GM11168 (cell line): ENCODE measurements at regions not wholly inside any gene's neighbourhood (a gene's known extent, or its start where the extent isn't known, plus 50 kb on each side); places are given as distances from the start of the nearest gene placed in this dataset.

ENCODE experiments used
- in situ Hi-C: fragments of 300-500 bp; cut with MboI; formaldehyde crosslinking; loops from one replicate; pipeline ENCODE4 v1.12.0; 2022; ENCODE audit warnings: low sequenced_read_pairs; ENCODE audit not compliant: unreplicated experiment

- in situ Hi-C loops: no loop called here
Observed at GRCh38 chr11:128180441-128181087, 406.8 kb downstream of the ETS1 start.

- in situ Hi-C loops: loop anchor here (5.0 kb wide), 2 partner anchors 448 to 668 kb away; no protein-coding TSS in a partner anchor
Observed at GRCh38 chr11:128179512-128179911, 407.8 kb downstream of the ETS1 start.

GRCh38 chr11:128179039-128179438 lies 408.3 kb downstream of the ETS1 start:
- in situ Hi-C loops: loop anchor here (5.0 kb wide), 2 partner anchors 448 to 668 kb away; no protein-coding TSS in a partner anchor

- in situ Hi-C loops: loop anchor here (5.0 kb wide), 2 partner anchors 453 to 673 kb away; no protein-coding TSS in a partner anchor
Observed at GRCh38 chr11:128174465-128175291, 412.7 kb downstream of the ETS1 start.

GRCh38 chr11:128172046-128172878 lies 415.1 kb downstream of the ETS1 start:
- in situ Hi-C loops: no loop called here

GRCh38 chr11:128171506-128171905 lies 415.9 kb downstream of the ETS1 start:
- in situ Hi-C loops: no loop called here

- in situ Hi-C loops: loop anchor here (10.0 kb wide), 1 partner anchor 589 kb away; no protein-coding TSS in a partner anchor
Observed at GRCh38 chr11:128165572-128165971, 421.8 kb downstream of the ETS1 start.

- in situ Hi-C loops: loop anchor here (10.0 kb wide), 1 partner anchor 591 kb away; no protein-coding TSS in a partner anchor
Observed at GRCh38 chr11:128164080-128164741, 423.1 kb downstream of the ETS1 start.

- in situ Hi-C loops: loop anchor here (10.0 kb wide), 1 partner anchor 593 kb away; no protein-coding TSS in a partner anchor
Observed at GRCh38 chr11:128161994-128162393, 425.4 kb downstream of the ETS1 start.

- in situ Hi-C loops: loop anchor here (10.0 kb wide), 1 partner anchor 593 kb away; no protein-coding TSS in a partner anchor
Observed at GRCh38 chr11:128161436-128161835, 425.9 kb downstream of the ETS1 start.

GRCh38 chr11:128158860-128159259 lies 428.5 kb downstream of the ETS1 start:
- in situ Hi-C loops: loop anchor here (10.0 kb wide), 1 partner anchor 124 kb away; no protein-coding TSS in a partner anchor

- in situ Hi-C loops: loop anchor here (10.0 kb wide), 1 partner anchor 123 kb away; no protein-coding TSS in a partner anchor
Observed at GRCh38 chr11:128157423-128158298, 429.7 kb downstream of the ETS1 start.

GRCh38 chr11:128156486-128156885 lies 430.9 kb downstream of the ETS1 start:
- in situ Hi-C loops: loop anchor here (10.0 kb wide), 1 partner anchor 122 kb away; no protein-coding TSS in a partner anchor

- in situ Hi-C loops: loop anchor here (10.0 kb wide), 1 partner anchor 121 kb away; no protein-coding TSS in a partner anchor
Observed at GRCh38 chr11:128155590-128155989, 431.8 kb downstream of the ETS1 start.

- in situ Hi-C loops: loop anchor here (10.0 kb wide), 1 partner anchor 119 kb away; no protein-coding TSS in a partner anchor
Observed at GRCh38 chr11:128153697-128154048, 433.7 kb downstream of the ETS1 start.

GRCh38 chr11:128152796-128153696 lies 434.3 kb downstream of the ETS1 start:
- in situ Hi-C loops: loop anchor here (10.0 kb wide), 1 partner anchor 118 kb away; no protein-coding TSS in a partner anchor

- in situ Hi-C loops: loop anchor here (10.0 kb wide), 1 partner anchor 117 kb away; no protein-coding TSS in a partner anchor
Observed at GRCh38 chr11:128151780-128152179, 435.6 kb downstream of the ETS1 start.
